IMR-90 (cell line): ENCODE measurements at regions not wholly inside any gene's neighbourhood (a gene's known extent, or its start where the extent isn't known, plus 50 kb on each side); places are given as distances from the start of the nearest gene placed in this dataset.

Experiments used
- ATAC-seq: fragments of 200-7000 bp; cut with Tn5 transposase; 2 replicates; pipeline ENCODE4 v1.9.1; 2020; ENCODE audit warnings: low read depth, mild to moderate bottlenecking, moderate library complexity
- BruUV-seq: library from RNA; stranded (reverse); fragments of 400-500 nt; replicated peaks from 2 replicates; lab custom pipeline; 2021; lab: Mats Ljungman, UMichigan
- CTCF ChIA-PET: fragments of 300-600 bp; formaldehyde crosslinking; extraction: SDS; loops from one replicate; lab custom pipeline; 2021; ENCODE audit warnings: antibody characterized with exemption; lab: Yijun Ruan, JAX
- POLR2A ChIA-PET: fragments of 300-600 bp; sonication (Branson Sonifier 250); formaldehyde crosslinking; loops from one replicate; lab custom pipeline; 2022; ENCODE audit warnings: antibody characterized with exemption; ENCODE audit not compliant: unreplicated experiment; lab: Charles Lee
- DNase-seq: peaks from one replicate; pipeline ENCODE4 v3.0.0; 2013
- H2AFZ ChIP-seq: replicated peaks from 2 replicates; pipeline ENCODE3; 2013; ENCODE audit warnings: low read length, mild to moderate bottlenecking; ENCODE audit not compliant: poor library complexity
- H2AK5ac ChIP-seq: 2 replicates; pipeline ENCODE4 v1.6.1; 2013; ENCODE audit warnings: low read depth, low read length, inconsistent platforms
- H2AK9ac ChIP-seq: replicated peaks from 2 replicates; pipeline ENCODE3; 2013; ENCODE audit warnings: mild to moderate bottlenecking, low read depth, low read length, moderate library complexity; ENCODE audit not compliant: poor library complexity
- H2BK120ac ChIP-seq: 2 replicates; pipeline ENCODE4 v1.6.1; 2013; ENCODE audit warnings: low read depth, low read length, inconsistent platforms
- H2BK15ac ChIP-seq: 3 replicates; pipeline ENCODE4 v1.6.1; 2013; ENCODE audit warnings: low read depth, low read length, inconsistent platforms
- H2BK20ac ChIP-seq: 2 replicates; pipeline ENCODE4 v1.6.1; 2013; ENCODE audit warnings: low read depth, mild to moderate bottlenecking, inconsistent platforms, low read length, moderate library complexity
- H2BK5ac ChIP-seq: 2 replicates; pipeline ENCODE4 v1.6.1; 2013; ENCODE audit warnings: mild to moderate bottlenecking, low read depth, low read length, inconsistent platforms; ENCODE audit not compliant: poor library complexity, severe bottlenecking
- H3K14ac ChIP-seq: replicated peaks from 2 replicates; pipeline ENCODE4 v1.6.1; 2013; ENCODE audit warnings: low read depth, low read length, inconsistent platforms
- H3K18ac ChIP-seq: 2 replicates; pipeline ENCODE4 v1.6.1; 2013; ENCODE audit warnings: low read depth, low read length, control low read depth
- H3K23ac ChIP-seq: 2 replicates; pipeline ENCODE4 v1.6.1; 2013; ENCODE audit warnings: low read depth, low read length, inconsistent platforms
- H3K27ac ChIP-seq: 2 replicates; pipeline ENCODE4 v1.5.1; 2013; ENCODE audit warnings: mild to moderate bottlenecking, control low read depth, low read length; ENCODE audit not compliant: insufficient read depth
- H3K27me3 ChIP-seq: 2 replicates; pipeline ENCODE4 v1.6.1; 2013; ENCODE audit warnings: low read length; ENCODE audit not compliant: control insufficient read depth, insufficient read depth
- H3K36me3 ChIP-seq: 2 replicates; pipeline ENCODE4 v1.6.1; 2013; ENCODE audit warnings: low read length, mixed read lengths; ENCODE audit not compliant: control insufficient read depth, insufficient read depth
- H3K4ac ChIP-seq: 2 replicates; pipeline ENCODE4 v1.6.1; 2013; ENCODE audit warnings: low read depth, low read length, inconsistent platforms
- H3K4me1 ChIP-seq: 2 replicates; pipeline ENCODE4 v1.6.1; 2013; ENCODE audit warnings: low read length, mixed read lengths; ENCODE audit not compliant: control insufficient read depth, insufficient read depth
- H3K4me2 ChIP-seq: 2 replicates; pipeline ENCODE4 v1.6.1; 2013; ENCODE audit warnings: low read depth, mild to moderate bottlenecking, control low read depth, low read length, moderate library complexity
- H3K4me3 ChIP-seq: 2 replicates; pipeline ENCODE4 v1.5.1; 2013; ENCODE audit warnings: low read depth, mild to moderate bottlenecking, control low read depth, low read length, moderate library complexity; ENCODE audit not compliant: insufficient read depth
- H3K56ac ChIP-seq: 2 replicates; pipeline ENCODE4 v1.6.1; 2013; ENCODE audit warnings: low read length, inconsistent platforms; ENCODE audit not compliant: insufficient read depth; ENCODE audit errors: extremely low read depth
- H3K79me1 ChIP-seq, 2 experiments: 2 replicates each; pipeline ENCODE4 v1.6.1; 2013; ENCODE audit warnings: low read length in 2 of 2, inconsistent platforms in 1 of 2, low read depth in 1 of 2
- H3K9ac ChIP-seq: 2 replicates; pipeline ENCODE4 v1.6.1; 2013; ENCODE audit warnings: low read depth, low read length, control low read depth
- H3K9me1 ChIP-seq: 2 replicates; pipeline ENCODE4 v1.6.1; 2013; ENCODE audit warnings: low read length, inconsistent platforms; ENCODE audit not compliant: insufficient read depth
- H3K9me3 ChIP-seq: 2 replicates; pipeline ENCODE4 v1.6.1; 2013; ENCODE audit warnings: low read length; ENCODE audit not compliant: control insufficient read depth, insufficient read depth
- H4K20me1 ChIP-seq: 2 replicates; pipeline ENCODE4 v1.6.1; 2013; ENCODE audit warnings: low read length, inconsistent platforms; ENCODE audit not compliant: insufficient read depth
- H4K5ac ChIP-seq: 2 replicates; pipeline ENCODE4 v1.6.1; 2013; ENCODE audit warnings: mild to moderate bottlenecking, low read depth, low read length, control low read depth
- H4K8ac ChIP-seq, 2 experiments: 2 replicates each; pipeline ENCODE4 v1.6.1; 2013; ENCODE audit warnings: low read depth in 2 of 2, low read length in 2 of 2, control low read depth in 1 of 2, inconsistent platforms in 1 of 2
- H4K91ac ChIP-seq: 2 replicates; pipeline ENCODE4 v1.6.1; 2013; ENCODE audit warnings: low read depth, low read length, inconsistent platforms; ENCODE audit not compliant: insufficient read depth
- BHLHE40 ChIP-seq: fragments of 150-350 bp; IDR thresholded peaks from 2 replicates; pipeline ENCODE4 v1.6.1; 2016; ENCODE audit warnings: mild to moderate bottlenecking, low read depth, low read length
- CEBPB ChIP-seq: IDR thresholded peaks from 2 replicates; pipeline ENCODE4 v1.6.1; 2012; ENCODE audit warnings: low read depth, low read length, improper control_type of control experiment
- CHD1 ChIP-seq: IDR thresholded peaks from 2 replicates; pipeline ENCODE4 v1.6.1; 2012; ENCODE audit warnings: low read depth, low read length, improper control_type of control experiment
- FOS ChIP-seq: fragments of 150-350 bp; IDR thresholded peaks from 2 replicates; pipeline ENCODE4 v1.6.1; 2016; ENCODE audit warnings: low read depth, low read length
- MAFK ChIP-seq: IDR thresholded peaks from 2 replicates; pipeline ENCODE4 v1.6.1; 2012; ENCODE audit warnings: low read depth, low read length, improper control_type of control experiment
- MAZ ChIP-seq: IDR thresholded peaks from 2 replicates; pipeline ENCODE4 v1.6.1; 2012; ENCODE audit warnings: low read depth, mild to moderate bottlenecking, low read length, improper control_type of control experiment, moderate library complexity, borderline replicate concordance
- MXI1 ChIP-seq: IDR thresholded peaks from 2 replicates; pipeline ENCODE4 v1.6.1; 2012; ENCODE audit warnings: low read depth, mild to moderate bottlenecking, low read length, moderate library complexity, borderline replicate concordance
- NFE2L2 ChIP-seq: fragments of 150-350 bp; IDR thresholded peaks from 2 replicates; pipeline ENCODE4 v1.6.1; 2016; ENCODE audit warnings: low read depth, mild to moderate bottlenecking, low read length
- POLR2A ChIP-seq: IDR thresholded peaks from 2 replicates; pipeline ENCODE4 v1.6.1; 2012; ENCODE audit warnings: mild to moderate bottlenecking, low read depth, low read length
- RAD21 ChIP-seq: IDR thresholded peaks from 2 replicates; pipeline ENCODE4 v1.6.1; 2012; ENCODE audit warnings: low read length, improper control_type of control experiment
- RCOR1 ChIP-seq: IDR thresholded peaks from 2 replicates; pipeline ENCODE4 v1.6.1; 2012; ENCODE audit warnings: mild to moderate bottlenecking, low read length, improper control_type of control experiment; ENCODE audit not compliant: insufficient replicate concordance
- RFX5 ChIP-seq: IDR thresholded peaks from 2 replicates; pipeline ENCODE4 v1.8.0; 2012; ENCODE audit warnings: low read depth, mild to moderate bottlenecking, low read length, moderate library complexity
- SMC3 ChIP-seq: fragments of 150-350 bp; IDR thresholded peaks from 2 replicates; pipeline ENCODE4 v1.6.1; 2016; ENCODE audit warnings: low read depth, mild to moderate bottlenecking, antibody characterized with exemption, low read length, moderate library complexity
- USF2 ChIP-seq: fragments of 150-350 bp; IDR thresholded peaks from 2 replicates; pipeline ENCODE4 v1.6.1; 2017; ENCODE audit warnings: mild to moderate bottlenecking, antibody characterized with exemption, low read length, low read depth
- WGBS, 2 experiments: methylation state at CpG; one replicate each; pipeline versions ENCODE4 v1.1.5 to v1.1.7; 2013; ENCODE audit warnings: missing lambda C conversion rate in 2 of 2; ENCODE audit not compliant: insufficient read length in 1 of 2; ENCODE audit errors: extremely low coverage in 2 of 2; 5-methylcytosine and 5-hydroxymethylcytosine counted together
- dilution Hi-C: fragments of 300-500 bp; cut with HindIII; formaldehyde crosslinking; loops from one replicate; pipeline ENCODE4 v1.14.3; 2018; ENCODE audit warnings: low sequenced_read_pairs; ENCODE audit not compliant: unreplicated experiment
- in situ Hi-C: fragments of 300-500 bp; cut with MboI; formaldehyde crosslinking; loops from 3 replicates; pipeline ENCODE4 v1.14.3; 2019; ENCODE audit warnings: low sequenced_read_pairs, inconsistent platforms, mixed read lengths
- intact Hi-C: fragments of 100-400 bp; cut with micrococcal nuclease; formaldehyde crosslinking; loops from 2 replicates; pipeline ENCODE4 v1.10.0; 2022
- TF ChIP-seq, protein P1 (sequence below): conservative IDR thresholded peaks from 2 replicates; pipeline ENCODE4 v1.5.1; 2012; ENCODE audit warnings: mild to moderate bottlenecking, low read depth, low read length, improper control_type of control experiment
- TF ChIP-seq, protein P2 (sequence below): fragments of 150-350 bp; IDR thresholded peaks from 2 replicates; pipeline ENCODE4 v1.6.1; 2016; ENCODE audit warnings: low read depth, mild to moderate bottlenecking, low read length, moderate library complexity, borderline replicate concordance

DNA sequence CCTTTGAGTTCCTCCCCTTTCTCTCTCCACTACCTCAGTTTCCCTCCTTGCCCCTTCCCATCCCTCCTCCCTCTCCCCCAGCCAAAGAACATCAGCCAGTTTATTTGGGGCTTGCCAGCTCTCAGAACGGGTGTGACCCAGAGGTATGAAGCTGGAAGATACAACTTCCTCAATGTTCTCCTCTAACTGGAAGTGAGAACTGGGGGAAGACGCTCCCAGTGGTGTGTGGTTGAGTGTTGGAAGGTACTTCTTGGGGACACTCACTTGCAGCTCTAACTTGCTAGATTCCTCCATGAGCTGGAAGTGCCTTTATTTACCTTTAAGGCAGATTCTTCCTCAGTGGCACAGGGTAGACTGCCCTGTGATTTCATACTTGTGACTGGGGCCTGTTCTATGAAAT, 110.5 kb upstream of the HABP2 start:
- ChIA-PET CTCF (interaction anchor here (0.5 to 1.0 kb wide), 2 partner anchors 13 to 31 kb away, joined by 3 to 4 read pairs; no protein-coding TSS in a partner anchor), POLR2A (no interaction called here)
- no peak overlapping the region for H2AK5ac ChIP-seq
- H3K4me1 ChIP-seq: no peaks in the 10 kb centered on the region
- no peak overlapping the region for H4K5ac ChIP-seq
- H3K79me1 ChIP-seq: no peaks in the 10 kb centered on the region
- in situ Hi-C loops: no loop called here
- no peaks in the 10 kb centered on the region; the same call in 1 of the 2 replicates for H4K20me1 ChIP-seq
- H2AK9ac ChIP-seq: no peak overlapping the region
- H3K27ac ChIP-seq: no peak overlapping the region
- no peak overlapping the region for H2BK5ac ChIP-seq
- no peak overlapping the region for H2AFZ ChIP-seq
- no peak for DNase-seq
- no peak overlapping the region for H3K18ac ChIP-seq
- H2BK120ac ChIP-seq: no peak overlapping the region
- H3K4me3 ChIP-seq: no peak overlapping the region
- no peak overlapping the region for H2BK15ac ChIP-seq
- no TSS peak for BruUV-seq
- no peak overlapping the region for H3K56ac ChIP-seq
- dilution Hi-C loops: no loop called here
- H3K4me2 ChIP-seq: no peak overlapping the region
- H4K8ac ChIP-seq: no peak overlapping the region
- H4K91ac ChIP-seq: no peak overlapping the region
- no peaks in the 10 kb centered on the region for H3K36me3 ChIP-seq
- WGBS, 2 experiments: no CpG with 5 or more reads among the region's 2 CpGs
- H3K4ac ChIP-seq: no peak overlapping the region
- no peak overlapping the region for H3K23ac ChIP-seq
- TF ChIP-seq RFX5: no peak
- TF ChIP-seq SMC3: no peak
- TF ChIP-seq POLR2A: no peak
- no peak for TF ChIP-seq FOS
- no peak for TF ChIP-seq CHD1
- no peak for TF ChIP-seq BHLHE40
- TF ChIP-seq RCOR1: no peak
- TF ChIP-seq, protein P1, sequence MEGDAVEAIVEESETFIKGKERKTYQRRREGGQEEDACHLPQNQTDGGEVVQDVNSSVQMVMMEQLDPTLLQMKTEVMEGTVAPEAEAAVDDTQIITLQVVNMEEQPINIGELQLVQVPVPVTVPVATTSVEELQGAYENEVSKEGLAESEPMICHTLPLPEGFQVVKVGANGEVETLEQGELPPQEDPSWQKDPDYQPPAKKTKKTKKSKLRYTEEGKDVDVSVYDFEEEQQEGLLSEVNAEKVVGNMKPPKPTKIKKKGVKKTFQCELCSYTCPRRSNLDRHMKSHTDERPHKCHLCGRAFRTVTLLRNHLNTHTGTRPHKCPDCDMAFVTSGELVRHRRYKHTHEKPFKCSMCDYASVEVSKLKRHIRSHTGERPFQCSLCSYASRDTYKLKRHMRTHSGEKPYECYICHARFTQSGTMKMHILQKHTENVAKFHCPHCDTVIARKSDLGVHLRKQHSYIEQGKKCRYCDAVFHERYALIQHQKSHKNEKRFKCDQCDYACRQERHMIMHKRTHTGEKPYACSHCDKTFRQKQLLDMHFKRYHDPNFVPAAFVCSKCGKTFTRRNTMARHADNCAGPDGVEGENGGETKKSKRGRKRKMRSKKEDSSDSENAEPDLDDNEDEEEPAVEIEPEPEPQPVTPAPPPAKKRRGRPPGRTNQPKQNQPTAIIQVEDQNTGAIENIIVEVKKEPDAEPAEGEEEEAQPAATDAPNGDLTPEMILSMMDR: no peak
- TF ChIP-seq USF2: no peak
- TF ChIP-seq MAFK: no peak
- no peak for TF ChIP-seq RAD21
- TF ChIP-seq, protein P2, sequence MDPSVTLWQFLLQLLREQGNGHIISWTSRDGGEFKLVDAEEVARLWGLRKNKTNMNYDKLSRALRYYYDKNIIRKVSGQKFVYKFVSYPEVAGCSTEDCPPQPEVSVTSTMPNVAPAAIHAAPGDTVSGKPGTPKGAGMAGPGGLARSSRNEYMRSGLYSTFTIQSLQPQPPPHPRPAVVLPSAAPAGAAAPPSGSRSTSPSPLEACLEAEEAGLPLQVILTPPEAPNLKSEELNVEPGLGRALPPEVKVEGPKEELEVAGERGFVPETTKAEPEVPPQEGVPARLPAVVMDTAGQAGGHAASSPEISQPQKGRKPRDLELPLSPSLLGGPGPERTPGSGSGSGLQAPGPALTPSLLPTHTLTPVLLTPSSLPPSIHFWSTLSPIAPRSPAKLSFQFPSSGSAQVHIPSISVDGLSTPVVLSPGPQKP: no peak
- TF ChIP-seq MXI1: no peak
- no peak for TF ChIP-seq MAZ
- TF ChIP-seq CEBPB: no peak
- TF ChIP-seq NFE2L2: no peak
- H3K9me1 ChIP-seq: no peaks in the 10 kb centered on the region; the same call in 1 of the 2 replicates
- ATAC-seq: no peak
- no peak overlapping the region for H3K9ac ChIP-seq
- H2BK20ac ChIP-seq: no peak overlapping the region
- H3K14ac ChIP-seq: no peak overlapping the region
- intact Hi-C loops: no loop called here
- H3K27me3 ChIP-seq: no peaks in the 10 kb centered on the region
- no peaks in the 10 kb centered on the region for H3K9me3 ChIP-seq
